NCI-H226 (cell line): ENCODE measurements at regions not wholly inside any gene's neighbourhood (a gene's known extent, or its start where the extent isn't known, plus 50 kb on each side); places are given as distances from the start of the nearest gene placed in this dataset.
"Not testable (repeated sequence)": the region's sequence is repeated elsewhere in the genome, so short reads cannot be mapped to it uniquely, and the experiment has no call there.

ENCODE experiments used
- DNase-seq: peaks from one replicate; pipeline ENCODE4 v3.0.0-alpha.2; 2015

GRCh38 chr12:82300611-82301010, 57.6 kb downstream of the CCDC59 start:
- DNase-seq: no peak

GRCh38 chr12:82299319-82300025, 58.7 kb downstream of the CCDC59 start:
- peak; percentile 78 for DNase-seq

DNA sequence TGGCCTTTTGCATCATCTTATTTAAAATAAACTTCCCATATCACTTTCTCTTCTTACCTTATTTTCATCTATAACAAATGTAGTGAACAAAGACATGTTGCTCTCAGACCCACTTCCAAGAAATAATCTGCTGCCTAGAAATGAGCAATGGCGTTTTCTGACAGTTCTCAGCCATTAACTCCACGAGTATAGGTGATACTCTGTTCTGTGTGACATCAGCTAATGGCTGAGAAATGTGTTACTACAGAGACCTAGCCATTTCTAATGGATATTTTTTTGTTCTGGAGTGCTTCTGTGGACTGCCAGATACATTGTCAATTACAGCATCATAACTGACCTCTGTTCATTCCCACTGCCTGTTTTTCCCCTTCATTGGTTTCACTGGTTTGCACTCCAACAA, 67.8 kb downstream of the CCDC59 start:
- no peak for DNase-seq

GRCh38 chr12:82281335-82281734, 76.9 kb downstream of the CCDC59 start:
- DNase-seq: not testable (repeated sequence)

GRCh38 chr12:82279536-82280058, 78.6 kb downstream of the CCDC59 start:
- no peak for DNase-seq

- DNase-seq: no peak
Observed at GRCh38 chr12:82277582-82277981, 80.6 kb downstream of the CCDC59 start.

GRCh38 chr12:82242729-82243128, 115.5 kb downstream of the CCDC59 start:
- peak; percentile 19 for DNase-seq

GRCh38 chr12:82225871-82226270, 132.3 kb downstream of the CCDC59 start:
- DNase-seq: peak; percentile 45

GRCh38 chr12:82223426-82223825, 134.8 kb downstream of the CCDC59 start:
- no peak for DNase-seq

GRCh38 chr12:82216475-82216874, 141.7 kb downstream of the CCDC59 start:
- no peak for DNase-seq

- no peak for DNase-seq
Observed at GRCh38 chr12:82213761-82214160, 144.4 kb downstream of the CCDC59 start.

- DNase-seq: no peak
Observed at GRCh38 chr12:82210882-82211281, 147.3 kb downstream of the CCDC59 start.

- DNase-seq: no peak
Observed at GRCh38 chr12:82209533-82209932, 148.7 kb downstream of the CCDC59 start.

DNA sequence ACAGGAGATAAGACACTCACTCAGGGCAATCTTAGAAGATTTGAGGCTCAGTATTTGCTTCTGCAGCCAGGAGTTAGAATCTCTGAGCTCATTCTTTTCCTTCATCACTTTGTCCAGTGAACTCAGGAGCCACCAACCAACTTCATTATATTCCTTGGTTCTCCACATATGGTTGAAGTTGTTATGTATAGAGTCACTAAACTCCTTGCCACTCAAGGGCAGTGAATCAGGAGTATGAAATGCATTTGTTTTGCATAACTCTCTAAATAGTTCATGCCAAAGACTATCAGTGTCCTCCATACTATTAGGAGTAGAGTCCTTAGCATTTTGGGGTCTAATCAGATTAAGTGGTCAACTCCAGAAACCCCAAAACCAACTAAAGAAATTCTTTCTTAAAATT, 150.6 kb downstream of the CCDC59 start:
- no peak for DNase-seq

DNA sequence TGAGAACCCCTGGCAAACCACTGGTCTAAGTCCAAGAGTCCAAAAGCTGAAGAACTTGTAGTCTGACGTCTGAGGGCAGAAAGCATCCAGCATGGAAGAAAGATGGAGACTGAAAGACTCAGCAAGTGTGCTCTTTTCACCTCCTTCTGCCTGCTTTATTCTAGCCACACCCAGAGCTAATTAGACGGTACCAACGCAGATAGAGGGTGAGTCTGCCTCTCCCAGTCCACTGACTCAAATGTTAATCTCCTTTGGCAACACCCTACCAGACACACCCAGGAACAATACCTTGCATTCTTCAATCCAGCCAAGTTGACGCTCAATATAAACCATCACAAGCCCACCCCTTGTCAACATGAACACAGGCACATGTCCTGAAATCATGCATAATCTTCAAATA, 155.1 kb downstream of the CCDC59 start:
- no peak for DNase-seq

DNA sequence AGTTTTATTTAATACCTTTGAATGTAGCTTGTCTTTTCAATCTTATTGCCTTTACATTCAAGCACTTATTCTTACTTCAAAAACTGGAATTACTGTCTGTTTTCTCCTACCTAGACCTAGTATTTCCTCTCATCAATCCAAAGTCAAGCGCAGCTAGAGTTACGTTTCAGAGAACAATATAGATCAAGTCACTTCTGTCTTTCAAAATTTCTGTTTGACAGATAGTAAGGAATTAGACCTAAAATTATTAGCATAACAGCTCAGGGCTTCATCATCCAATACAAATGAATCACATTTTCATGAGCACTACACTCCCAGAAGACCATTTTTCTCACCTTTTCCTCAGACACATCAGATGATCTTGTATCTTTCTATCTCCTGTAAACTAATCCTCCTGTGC, 170.6 kb downstream of the CCDC59 start:
- DNase-seq: no peak

DNA sequence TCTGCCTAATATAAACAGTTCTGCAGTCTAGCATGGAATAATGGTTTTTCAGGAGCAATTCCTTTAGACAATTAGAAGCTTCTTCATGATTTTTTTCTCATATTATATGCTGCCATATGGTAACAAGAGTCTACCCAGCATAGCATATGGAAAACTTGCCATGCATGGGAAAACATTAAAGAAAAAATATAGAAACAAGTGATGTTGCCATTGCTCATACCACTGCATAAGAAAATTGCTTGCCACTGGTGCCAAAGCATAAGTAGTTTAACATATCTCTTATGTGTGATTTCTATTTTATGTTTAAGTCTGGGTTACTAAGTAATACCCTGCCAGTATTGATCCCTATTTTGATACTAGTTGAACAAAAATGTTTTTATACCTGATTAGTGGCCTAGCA, 171.2 kb downstream of the CCDC59 start:
- DNase-seq: no peak

DNA sequence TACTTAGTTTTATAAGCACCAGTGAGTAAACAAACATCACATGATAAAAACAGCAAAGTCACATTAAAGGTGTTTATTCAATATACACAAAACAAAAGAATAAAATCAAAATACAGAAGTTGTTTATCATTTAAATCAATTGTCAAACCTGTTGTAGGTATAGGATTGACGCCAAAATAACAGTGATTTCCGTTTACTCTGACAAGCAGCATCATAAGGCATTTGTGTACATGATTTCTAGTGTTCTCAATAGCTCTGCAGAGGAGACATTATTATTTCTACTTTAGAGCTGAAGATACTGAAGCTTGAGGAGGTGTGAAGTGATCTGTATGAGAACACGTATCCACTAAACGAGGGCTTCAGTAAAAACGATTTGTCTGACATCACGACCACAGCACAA, 171.9 kb downstream of the CCDC59 start:
- no peak for DNase-seq

DNA sequence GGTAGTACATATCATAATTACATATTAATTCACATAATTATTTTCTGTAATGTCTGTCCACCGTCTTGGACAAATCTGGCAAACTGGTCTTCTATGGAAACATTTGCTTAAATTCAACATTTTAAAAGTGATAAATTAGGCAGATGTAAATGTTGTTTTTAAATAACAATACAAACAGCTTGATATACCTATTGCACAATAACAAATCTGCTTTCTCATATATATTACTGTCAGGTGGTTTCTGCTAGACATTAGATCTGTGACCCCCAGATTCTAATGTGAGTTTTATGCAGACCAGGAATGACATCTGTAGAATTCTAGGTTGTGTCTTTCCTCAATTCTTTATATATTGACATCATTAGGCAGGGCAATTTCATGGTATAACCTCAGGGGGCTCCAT, 173.3 kb downstream of the CCDC59 start:
- DNase-seq: no peak

- DNase-seq: peak; percentile 74
Observed at GRCh38 chr12:82182601-82183190, 175.5 kb downstream of the CCDC59 start.

DNA sequence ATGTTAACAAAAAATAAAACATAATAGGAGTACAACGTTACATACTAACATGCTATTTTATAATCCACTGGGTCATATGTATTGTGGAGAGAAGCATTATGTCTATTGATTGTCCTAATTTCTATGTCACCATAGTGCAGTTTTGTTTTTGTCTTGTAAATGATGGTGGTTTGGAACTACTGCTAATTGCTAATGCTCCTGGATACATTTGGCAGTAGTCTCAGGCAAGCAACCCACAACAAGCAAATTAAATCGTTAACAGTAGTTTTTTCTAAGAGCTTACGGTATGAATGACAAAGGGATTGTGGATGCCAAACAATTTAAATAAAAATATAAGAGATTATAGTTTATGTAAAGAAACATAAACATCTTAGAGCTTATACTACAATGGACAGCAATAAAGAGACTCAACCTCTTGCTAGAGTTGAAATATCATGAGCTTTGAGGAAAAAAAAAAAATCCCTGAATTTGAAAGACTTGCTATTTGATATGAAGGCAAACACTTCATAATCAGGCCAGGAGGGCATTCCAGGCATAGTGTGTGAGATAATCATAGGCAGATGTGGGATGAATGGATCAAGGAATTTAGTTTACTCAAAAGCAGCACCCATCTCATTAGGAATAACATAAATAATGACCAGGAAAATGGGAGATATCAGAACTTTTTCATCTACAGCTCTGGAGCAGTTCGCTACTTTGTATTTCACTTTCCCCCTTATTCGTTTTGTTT, 181.3 kb downstream of the CCDC59 start:
- DNase-seq: peak; percentile 89

DNA sequence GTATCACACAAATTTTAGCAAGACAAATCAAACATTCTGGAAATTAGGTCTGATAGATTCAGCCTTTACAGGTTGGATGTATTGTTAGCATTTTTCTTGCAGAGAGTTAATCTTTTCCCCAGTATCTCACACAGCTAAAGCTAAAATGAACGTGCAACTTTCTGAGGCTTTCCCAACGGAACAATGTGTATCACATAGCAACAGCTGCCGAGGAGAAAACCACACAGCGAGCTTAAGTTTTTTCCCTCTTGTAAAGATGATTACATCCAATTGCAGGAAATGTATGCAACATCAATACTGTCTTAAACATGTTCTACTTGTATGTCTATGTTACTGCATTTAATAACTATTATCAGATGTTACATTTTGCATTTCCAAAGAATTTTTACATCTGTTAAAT, 182.2 kb downstream of the CCDC59 start:
- DNase-seq: no peak

- no peak for DNase-seq
Observed at GRCh38 chr12:82174936-82175335, 183.3 kb downstream of the CCDC59 start.

DNA sequence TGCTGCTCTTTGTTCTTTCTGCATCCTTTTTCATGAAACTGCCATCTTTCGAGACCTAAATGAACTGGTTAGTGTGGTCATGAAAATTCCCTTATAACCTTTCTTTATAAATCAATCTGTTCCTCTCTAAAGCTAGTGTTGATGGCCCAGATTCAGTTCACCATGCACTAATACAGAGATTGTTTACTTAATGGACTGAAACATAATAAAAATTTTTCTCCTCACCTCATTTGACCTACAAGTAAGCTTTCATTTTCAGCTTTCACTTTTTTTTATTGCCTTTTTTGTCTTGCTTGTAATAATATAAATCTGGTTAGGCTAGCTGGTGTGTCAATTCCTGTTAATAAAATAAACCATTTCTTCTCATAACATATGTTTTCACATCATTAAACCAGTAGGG, 183.8 kb downstream of the CCDC59 start:
- DNase-seq: no peak
